CD4-positive, alpha-beta T cell treated with Interleukin-10 for 1 hour (primary cell): ENCODE measurements at regions not wholly inside any gene's neighbourhood (a gene's known extent, or its start where the extent isn't known, plus 50 kb on each side); places are given as distances from the start of the nearest gene placed in this dataset.

Experiments used
- DNase-seq: peaks from one replicate; pipeline ENCODE4 v3.0.0-alpha.2; 2020

DNA sequence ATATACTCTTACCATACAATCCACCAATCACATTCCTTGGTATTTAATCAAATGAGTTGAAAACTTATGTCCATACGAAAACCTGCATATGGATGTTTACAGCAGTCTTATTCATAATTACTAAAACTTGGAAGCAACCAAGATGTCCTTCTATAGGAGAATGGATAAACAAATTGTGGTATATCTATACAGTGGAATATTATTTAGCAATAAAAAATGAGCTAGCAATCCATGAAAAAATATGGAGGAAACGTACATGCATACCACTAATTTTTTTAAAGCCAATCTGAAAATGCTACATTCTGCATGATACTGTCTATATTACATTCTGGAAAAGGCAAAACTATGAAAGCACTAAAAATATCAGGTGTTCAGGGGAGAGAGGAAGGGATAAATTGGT is 73.9 kb upstream of the LPP start:
- no peak for DNase-seq

DNA sequence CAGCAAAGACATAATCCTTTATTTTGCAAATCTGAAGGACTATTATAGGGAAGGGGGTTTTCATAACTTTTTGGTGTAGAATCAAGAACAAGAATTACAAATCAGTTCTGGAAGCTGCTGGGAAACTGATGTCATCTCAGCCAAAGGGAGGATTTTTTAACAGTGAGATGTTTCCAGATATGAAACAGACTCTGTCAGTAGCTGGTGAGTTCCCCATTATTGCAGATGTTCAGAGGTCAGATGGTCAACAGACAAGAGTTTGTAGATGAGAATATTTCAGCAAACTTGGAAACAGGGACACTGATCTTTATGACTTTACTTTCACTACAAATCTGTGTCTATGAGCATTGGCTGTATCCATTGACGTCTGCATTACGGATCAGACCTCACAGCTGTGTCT is 71.9 kb upstream of the LPP start:
- no peak for DNase-seq

DNA sequence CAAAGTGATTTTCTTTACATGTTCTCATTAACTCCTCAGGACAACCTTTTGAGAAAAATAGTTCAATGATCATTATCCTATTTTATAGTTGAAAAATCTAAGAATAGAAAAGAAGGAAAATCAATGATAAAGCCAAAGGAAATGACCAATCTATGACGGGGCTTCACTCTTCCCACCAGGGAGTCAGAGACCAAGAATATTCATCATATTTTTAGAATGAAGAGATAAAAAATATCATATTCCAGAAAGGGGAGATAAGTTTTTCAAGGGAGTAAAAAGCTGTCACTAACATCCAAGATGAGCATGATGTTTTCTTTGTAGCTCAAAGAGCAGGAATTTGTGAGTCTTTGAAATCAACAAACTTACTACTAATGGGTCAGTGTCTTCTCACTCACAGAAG is 71.5 kb upstream of the LPP start:
- no peak for DNase-seq

DNA sequence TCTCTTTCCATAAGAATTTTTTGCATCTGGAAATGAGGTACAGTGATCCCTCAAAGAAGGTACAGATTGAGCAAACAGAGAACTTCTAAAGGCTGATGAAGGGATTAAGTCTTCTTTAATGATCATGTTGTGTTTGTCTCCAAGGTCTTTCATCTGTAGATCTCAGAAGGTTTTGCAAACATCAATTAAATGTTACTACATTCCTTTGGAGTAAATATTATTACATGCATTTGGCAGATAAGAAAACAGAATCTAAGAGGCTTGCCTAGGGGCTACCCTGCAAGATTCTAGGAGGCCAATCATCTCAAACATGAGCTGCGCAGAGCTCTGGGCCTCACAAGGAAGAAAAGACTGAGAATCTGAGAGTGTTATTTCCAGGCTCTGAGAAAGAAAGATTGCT is 70.9 kb upstream of the LPP start:
- no peak for DNase-seq

DNA sequence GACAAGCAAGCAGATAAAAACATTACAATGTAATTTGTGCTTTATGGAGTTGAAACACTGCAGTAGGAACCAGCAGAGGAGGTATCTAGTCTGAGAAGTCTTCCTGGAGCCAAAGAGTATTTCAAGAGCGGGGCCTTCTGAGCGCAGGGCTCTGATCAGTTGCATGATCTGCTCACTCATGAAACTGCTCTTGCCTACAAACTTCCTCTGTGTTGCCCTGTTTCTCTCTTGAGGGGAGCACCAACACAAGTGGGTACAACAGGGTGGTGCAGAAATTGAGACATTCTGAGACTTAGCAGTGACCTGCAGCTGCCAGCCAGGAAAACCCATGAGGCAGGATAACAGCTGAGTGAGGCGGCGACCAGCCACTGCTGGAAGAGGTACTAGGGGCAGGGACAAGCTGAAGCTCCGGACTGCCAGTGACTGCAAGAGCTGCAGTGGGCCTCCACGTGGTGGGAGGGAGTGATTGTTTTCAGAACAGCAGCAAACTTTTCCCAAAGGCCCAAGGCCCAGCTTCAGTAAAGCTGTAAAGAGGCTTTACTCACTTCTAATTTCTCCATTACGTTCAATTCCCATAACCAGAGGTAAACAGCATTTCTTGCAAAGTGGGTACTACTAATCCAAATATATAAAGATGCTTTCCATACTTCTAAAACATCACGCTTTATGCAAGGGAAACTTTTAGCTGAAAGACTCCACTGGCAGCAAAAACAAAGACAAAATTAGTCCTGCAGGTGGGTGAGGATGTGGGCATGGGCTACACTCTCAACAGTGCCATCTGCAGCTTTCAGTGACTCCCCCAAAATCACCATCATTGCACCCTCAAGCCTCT is 69.0 kb upstream of the LPP start:
- DNase-seq, result no peak

DNA sequence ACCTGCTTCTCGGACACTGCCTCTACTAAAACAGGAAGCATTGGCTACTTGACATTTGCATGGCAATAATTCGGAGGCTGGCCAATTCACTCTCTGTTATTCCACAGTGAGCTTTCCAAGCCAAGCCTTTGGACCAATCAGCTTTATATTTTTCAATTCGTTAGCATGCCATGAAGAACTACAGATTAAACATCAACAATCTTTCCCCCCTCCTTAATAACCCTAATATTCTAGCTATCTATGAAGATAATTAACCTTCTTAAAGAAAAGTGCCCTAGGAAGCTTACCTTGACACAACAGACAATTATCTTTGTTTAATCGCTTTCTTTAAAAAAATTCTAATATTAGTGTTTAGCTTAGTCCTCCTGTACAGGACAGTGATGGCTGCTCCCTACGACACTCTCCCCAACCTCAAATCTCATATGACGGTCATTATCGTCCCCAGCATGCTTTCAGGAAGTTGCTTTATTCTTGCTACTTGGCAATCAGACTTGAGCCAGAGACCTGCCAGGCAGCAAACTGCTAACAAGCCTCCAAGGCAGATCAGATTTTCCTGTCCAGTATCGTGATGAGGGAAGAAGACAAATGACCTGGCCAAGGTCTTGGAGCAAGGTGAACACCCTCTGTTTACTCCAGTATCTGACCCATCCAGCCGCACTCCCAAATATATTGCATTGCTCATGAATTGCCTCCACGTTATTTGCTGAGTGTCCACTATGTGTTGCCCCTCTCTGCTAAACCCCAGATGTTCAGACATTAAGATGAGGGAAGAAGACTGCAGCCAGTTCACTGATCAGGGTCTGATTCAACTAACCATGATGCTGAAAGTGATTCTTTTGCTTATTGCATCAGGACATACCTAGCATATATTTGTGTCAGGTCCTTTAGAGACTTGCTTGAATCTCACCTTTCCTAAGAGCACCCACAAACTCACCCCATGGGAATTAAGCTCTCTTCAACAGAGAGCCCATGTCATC is 68.1 kb upstream of the LPP start:
- DNase-seq, result no peak

DNA sequence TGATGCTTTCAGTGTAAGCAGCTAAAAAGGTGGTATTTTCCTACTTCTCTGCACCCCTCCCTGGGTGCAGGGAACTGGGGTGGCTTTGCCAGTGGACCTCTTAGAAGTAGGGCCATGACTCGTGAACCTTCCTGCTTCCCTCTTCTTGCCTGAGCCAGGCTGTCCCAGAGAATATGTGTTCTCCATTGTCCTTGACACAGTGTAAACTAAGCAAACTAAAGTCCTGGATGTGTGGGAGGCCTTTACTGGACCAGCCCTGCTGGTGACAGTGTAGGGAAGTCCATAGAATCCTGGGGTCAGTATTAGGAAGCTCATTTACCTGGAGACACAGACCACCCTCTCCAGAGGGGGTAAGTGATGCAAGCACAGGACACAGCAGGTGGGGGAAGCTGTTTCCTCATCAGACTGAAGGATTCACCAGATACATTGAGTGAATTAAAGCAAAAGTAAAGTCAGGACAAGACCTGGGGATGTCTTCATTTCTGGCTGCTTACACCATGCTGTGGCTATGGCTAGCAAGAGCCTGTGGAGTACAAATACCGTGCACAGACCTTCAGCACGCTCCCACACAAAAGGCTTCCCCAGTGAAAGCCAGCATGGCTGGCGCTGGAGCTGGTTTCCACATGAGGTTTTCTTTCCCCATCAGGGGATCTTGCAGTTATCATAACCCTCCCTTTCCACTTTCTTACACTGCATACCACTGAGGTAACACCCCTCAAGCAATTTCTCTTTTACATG is 64.8 kb upstream of the LPP start:
- no peak for DNase-seq

DNA sequence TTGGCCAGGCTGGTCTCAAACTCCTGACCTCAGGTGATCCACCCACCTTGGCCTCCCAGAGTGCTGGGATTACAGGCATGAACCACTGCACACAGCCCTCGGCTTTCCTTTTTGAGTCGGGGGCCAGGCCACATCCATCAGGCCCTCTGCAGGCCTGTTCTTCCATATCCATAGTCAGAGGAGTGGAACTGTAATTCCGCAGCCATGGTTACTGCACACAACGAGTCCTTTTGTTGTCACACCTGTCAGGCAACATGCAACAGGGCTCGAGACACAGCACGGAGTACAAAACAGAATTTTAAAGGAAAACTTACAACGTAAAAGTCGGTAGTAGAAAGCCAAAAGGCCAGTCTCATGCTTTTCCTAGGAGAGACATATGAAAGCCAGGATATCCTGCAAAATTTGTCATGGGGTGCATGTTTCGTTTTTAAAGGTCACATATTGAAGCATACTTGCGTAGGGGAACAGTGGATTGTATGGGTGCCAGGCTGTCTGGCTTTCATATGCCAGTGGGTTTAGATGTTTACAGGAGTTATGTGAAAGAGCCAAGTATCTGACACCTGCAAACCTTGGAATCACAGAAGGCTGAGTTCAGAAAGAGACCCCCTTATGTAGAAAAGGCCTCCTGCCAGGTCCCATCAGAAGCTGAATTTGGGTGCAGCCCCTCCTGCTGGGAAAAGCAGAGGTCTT is 63.2 kb upstream of the LPP start:
- DNase-seq, result no peak

DNA sequence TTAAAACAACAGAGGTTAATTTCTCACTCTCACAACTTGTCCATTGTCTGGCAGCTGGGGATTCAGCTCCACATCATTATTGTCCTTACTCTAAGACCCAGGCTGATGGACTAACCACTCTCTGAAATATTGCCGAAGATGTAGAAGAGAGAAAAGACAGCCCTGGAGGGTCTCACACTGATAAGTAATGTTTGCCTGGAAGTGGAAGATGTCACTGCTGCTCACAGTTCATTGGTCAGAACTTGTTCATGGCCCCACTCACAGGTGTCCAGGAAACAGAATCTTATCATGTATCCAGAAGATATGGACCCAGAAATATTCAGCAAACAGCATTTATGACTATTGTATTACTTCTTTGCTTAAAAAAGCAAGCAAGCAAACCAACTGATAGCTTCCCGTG is 62.2 kb upstream of the LPP start:
- no peak for DNase-seq

DNA sequence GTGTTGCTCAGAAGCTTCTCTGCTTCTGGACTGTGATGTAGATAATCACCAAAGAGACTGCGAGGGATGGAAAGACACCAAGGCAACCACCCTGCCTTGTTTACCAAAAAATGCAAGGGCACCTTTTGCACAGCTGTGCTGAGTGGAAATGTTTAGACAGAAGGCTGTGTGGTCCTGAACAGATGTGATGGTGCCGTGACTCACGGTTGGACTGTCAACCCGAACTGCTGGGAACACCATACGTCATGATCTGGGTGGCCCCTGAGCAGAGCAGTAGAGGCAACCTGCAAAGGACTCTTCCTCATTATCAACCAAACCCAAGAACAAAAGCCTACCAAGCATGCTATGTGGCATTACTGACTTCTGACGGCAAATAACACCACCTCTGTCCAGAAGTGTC is 61.3 kb upstream of the LPP start:
- DNase-seq, result no peak

DNA sequence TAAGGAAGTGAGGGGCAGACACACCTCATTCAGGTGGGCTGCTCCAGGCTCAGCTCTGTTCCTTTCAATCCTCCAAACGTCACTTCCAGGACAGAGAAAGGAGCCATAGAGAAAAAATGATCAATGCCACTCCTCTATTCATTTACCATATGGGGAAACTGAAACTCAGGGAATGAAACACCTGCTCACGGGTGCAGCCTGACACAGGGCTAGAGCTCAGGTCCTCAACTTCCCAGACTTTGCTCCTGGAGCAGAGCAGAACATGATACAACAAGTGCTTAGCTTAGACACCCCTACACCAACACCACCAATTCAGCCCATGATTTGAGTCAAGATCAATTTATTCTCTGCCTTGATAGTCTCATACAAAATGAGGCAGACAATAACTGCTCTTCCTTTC is 58.5 kb upstream of the LPP start:
- DNase-seq, result no peak

DNA sequence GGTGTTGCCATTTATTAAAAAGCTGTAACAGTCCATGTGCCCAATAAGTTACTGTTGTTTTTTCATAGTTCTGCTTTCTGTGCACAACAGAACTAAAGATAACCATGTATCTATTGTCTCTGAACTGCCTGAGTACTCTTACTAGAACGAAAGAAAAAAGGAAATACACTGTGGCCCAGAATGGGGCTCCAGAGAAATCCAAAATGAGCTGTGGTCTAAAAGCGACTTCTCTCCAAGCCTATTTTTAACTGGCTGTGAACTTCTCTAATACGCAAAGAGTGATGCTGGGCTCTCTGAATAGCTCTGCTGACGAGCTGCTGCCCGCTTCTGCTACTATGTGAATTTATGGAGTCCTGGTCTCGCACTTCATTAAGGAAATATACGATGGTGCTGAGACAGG is 56.2 kb upstream of the LPP start:
- DNase-seq, result no peak

DNA sequence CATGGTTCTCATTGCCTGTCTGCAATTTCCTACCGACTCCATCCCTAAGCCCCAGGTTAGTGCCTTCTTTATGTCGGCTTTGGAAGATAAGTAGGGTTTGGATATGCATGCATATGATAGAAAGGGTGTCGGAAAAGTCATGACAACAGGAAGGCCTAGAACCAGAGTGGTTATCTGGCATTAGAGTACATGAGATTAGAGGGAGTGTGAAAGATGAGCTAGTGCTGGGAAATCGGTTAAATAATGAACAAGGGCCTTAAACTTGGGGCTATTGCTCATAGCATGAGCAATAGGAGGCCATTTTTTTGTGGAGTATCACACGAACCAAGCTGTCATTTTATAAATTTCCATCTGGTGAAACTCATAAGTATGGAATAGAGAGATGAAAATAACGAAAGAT is 54.0 kb upstream of the LPP start:
- no peak for DNase-seq

DNA sequence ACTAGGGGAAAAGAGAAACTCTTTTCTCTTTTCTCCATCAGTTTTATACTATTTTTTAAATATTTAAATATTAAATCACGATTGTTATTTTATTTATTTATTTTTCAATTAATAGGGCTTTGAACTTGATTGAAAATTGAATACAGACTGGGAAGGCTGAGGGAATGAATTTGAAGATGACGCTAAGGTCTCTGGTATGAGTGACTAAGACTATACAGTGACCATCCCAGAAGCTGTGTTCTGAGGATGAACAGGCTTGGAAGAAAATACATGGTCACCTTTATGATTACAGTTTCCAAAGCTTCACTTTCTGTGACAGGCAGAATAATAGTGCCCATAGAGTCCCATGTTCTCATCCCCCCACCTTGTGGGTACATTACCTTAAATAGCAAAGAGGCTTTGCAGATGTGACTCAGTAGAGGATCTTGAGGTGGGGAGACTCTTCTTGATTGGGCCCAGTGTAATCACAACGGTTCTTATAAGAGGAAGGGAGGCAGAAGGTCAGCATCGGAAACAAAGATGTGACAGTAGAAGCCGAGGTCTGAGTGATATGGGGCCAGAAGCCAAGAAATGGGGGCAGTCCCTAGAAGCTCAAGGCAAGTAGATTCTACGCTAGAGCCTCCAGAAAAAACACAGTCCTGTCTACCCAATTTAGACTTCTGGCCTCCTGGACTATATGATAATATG is 51.0 kb upstream of the LPP start:
- DNase-seq, result no peak

DNA sequence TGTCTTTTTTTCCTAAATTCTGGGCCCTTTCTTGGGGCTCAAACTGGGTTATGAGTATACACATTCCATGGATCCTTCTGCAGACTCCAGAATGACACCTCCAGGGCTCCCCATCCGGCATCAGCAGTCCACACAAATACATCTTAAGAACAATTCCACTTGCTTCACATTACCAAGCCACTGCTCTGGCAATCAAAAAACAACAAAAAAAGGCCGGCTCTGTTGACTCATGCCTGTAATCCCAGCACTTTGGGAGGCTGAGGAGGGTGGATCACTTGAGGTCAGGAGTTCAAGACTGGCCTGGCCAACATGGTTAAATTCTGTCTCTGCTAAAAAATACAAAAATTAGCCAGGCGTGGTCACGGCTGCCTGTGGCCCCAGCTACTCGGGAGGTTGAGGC is 49.9 kb upstream of the LPP start:
- no peak for DNase-seq
